OCI-LY3 (cell line): ENCODE measurements at regions not wholly inside any gene's neighbourhood (a gene's known extent, or its start where the extent isn't known, plus 50 kb on each side); places are given as distances from the start of the nearest gene placed in this dataset.

ENCODE experiments used
- H2AFZ ChIP-seq: fragments of 200-600, 300-600 bp; shearing (Covaris generic); 2 replicates; pipeline ENCODE4 v1.6.0; 2014; ENCODE audit warnings: antibody characterized with exemption, low read depth, low read length
- H3K27ac ChIP-seq: fragments of 200-600, 300-600 bp; sonication (generic); 2 replicates; pipeline ENCODE4 v1.5.1; 2014; ENCODE audit warnings: mild to moderate bottlenecking, low read length, moderate library complexity, mixed read lengths
- H3K27me3 ChIP-seq: fragments of 200-600, 300-600 bp; sonication (generic); 2 replicates; pipeline ENCODE4 v1.6.1; 2014; ENCODE audit warnings: low read depth, low read length, mixed read lengths
- H3K36me3 ChIP-seq: fragments of 200-600, 300-600 bp; sonication (generic); replicated peaks from 2 replicates; pipeline ENCODE3; 2014; ENCODE audit warnings: low read depth, low read length, mixed read lengths
- H3K4me1 ChIP-seq: fragments of 300-600, 200-600 bp; sonication (generic); 2 replicates; pipeline ENCODE4 v1.6.1; 2014; ENCODE audit warnings: low read length, mixed read lengths
- H3K4me2 ChIP-seq: fragments of 200-600, 300-600 bp; sonication (generic); 2 replicates; pipeline ENCODE4 v1.6.1; 2014; ENCODE audit warnings: low read length, mixed read lengths
- H3K4me3 ChIP-seq: fragments of 300-600, 200-600 bp; sonication (generic); 2 replicates; pipeline ENCODE4 v1.5.1; 2014; ENCODE audit warnings: antibody characterized with exemption, mild to moderate bottlenecking, low read length, moderate library complexity
- H3K79me2 ChIP-seq: fragments of 300-600, 200-600 bp; shearing (Covaris generic); 2 replicates; pipeline ENCODE4 v1.6.1; 2014; ENCODE audit warnings: mild to moderate bottlenecking, low read length, mixed read lengths
- H3K9ac ChIP-seq: fragments of 300-600, 200-600 bp; shearing (Covaris generic); 2 replicates; pipeline ENCODE4 v1.6.0; 2014; ENCODE audit warnings: mild to moderate bottlenecking, low read length, moderate library complexity
- H3K9me3 ChIP-seq: fragments of 200-600, 300-600 bp; shearing (Covaris generic); 2 replicates; pipeline ENCODE4 v1.6.1; 2014; ENCODE audit warnings: low read length, mixed read lengths; ENCODE audit not compliant: insufficient read depth
- H4K20me1 ChIP-seq: fragments of 200-600, 300-600 bp; sonication (generic); 2 replicates; pipeline ENCODE4 v1.6.1; 2016; ENCODE audit warnings: low read length, mixed read lengths; ENCODE audit not compliant: insufficient read depth
- EZH2phosphoT487 ChIP-seq: fragments of 200-600 bp; shearing (Covaris generic); IDR thresholded peaks from 2 replicates; pipeline ENCODE4 v1.6.1; 2018; ENCODE audit warnings: antibody characterized with exemption, mixed run types, low read depth
- TF ChIP-seq, protein P1 (sequence below): fragments of 200-600, 300-600 bp; sonication (generic); IDR thresholded peaks from 2 replicates; pipeline ENCODE4 v1.5.1; 2014; ENCODE audit warnings: antibody characterized with exemption, low read length, low read depth

DNA sequence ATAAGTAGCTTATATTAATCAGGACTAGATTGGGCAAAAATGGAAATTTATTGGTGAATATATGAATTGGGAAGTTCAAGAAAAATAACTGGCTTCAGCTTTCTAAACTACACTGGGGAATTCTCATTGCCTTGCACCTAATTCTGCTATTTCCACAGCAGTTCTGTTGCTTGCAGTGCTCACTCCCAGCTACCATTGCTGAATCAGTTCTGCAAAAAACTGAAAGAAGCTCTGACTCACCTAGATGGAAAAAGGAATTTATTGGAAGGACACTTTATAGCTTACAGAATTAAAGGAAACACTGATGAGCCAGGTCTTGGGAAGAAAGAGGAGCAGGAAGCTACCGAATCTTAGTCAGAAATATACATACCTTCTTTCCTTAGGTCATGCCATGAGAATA lies 60.3 kb upstream of the ACVR1 start:
- H3K27me3 ChIP-seq = no peaks in the 10 kb centered on the region
- no peaks in the 10 kb centered on the region for H3K79me2 ChIP-seq
- no peak overlapping the region for H3K4me3 ChIP-seq
- no peak for TF ChIP-seq EZH2phosphoT487
- TF ChIP-seq, protein P1, sequence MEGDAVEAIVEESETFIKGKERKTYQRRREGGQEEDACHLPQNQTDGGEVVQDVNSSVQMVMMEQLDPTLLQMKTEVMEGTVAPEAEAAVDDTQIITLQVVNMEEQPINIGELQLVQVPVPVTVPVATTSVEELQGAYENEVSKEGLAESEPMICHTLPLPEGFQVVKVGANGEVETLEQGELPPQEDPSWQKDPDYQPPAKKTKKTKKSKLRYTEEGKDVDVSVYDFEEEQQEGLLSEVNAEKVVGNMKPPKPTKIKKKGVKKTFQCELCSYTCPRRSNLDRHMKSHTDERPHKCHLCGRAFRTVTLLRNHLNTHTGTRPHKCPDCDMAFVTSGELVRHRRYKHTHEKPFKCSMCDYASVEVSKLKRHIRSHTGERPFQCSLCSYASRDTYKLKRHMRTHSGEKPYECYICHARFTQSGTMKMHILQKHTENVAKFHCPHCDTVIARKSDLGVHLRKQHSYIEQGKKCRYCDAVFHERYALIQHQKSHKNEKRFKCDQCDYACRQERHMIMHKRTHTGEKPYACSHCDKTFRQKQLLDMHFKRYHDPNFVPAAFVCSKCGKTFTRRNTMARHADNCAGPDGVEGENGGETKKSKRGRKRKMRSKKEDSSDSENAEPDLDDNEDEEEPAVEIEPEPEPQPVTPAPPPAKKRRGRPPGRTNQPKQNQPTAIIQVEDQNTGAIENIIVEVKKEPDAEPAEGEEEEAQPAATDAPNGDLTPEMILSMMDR = no peak
- no peak overlapping the region for H2AFZ ChIP-seq
- no peaks in the 10 kb centered on the region for H3K4me1 ChIP-seq
- H3K27ac ChIP-seq = no peak overlapping the region
- no peak overlapping the region for H3K9ac ChIP-seq
- H3K9me3 ChIP-seq = no peaks in the 10 kb centered on the region
- no peaks in the 10 kb centered on the region for H4K20me1 ChIP-seq
- no peak overlapping the region for H3K4me2 ChIP-seq
- H3K36me3 ChIP-seq = no peaks in the 10 kb centered on the region

- no peaks in the 10 kb centered on the region for H3K9me3 ChIP-seq
- no peak overlapping the region for H3K27ac ChIP-seq
- no peak overlapping the region for H2AFZ ChIP-seq
- H3K36me3 ChIP-seq = no peaks in the 10 kb centered on the region
- no peaks in the 10 kb centered on the region for H3K79me2 ChIP-seq
- H3K4me2 ChIP-seq = no peak overlapping the region
- H4K20me1 ChIP-seq = no peaks in the 10 kb centered on the region
- H3K9ac ChIP-seq = no peak overlapping the region
- no peak overlapping the region for H3K4me3 ChIP-seq
- TF ChIP-seq, protein P1 = no peak
- TF ChIP-seq EZH2phosphoT487 = no peak
- H3K27me3 ChIP-seq = no peaks in the 10 kb centered on the region
- H3K4me1 ChIP-seq = no peaks in the 10 kb centered on the region
Measured at GRCh38 chr2:157935378-157935906, 59.3 kb upstream of the ACVR1 start.

DNA sequence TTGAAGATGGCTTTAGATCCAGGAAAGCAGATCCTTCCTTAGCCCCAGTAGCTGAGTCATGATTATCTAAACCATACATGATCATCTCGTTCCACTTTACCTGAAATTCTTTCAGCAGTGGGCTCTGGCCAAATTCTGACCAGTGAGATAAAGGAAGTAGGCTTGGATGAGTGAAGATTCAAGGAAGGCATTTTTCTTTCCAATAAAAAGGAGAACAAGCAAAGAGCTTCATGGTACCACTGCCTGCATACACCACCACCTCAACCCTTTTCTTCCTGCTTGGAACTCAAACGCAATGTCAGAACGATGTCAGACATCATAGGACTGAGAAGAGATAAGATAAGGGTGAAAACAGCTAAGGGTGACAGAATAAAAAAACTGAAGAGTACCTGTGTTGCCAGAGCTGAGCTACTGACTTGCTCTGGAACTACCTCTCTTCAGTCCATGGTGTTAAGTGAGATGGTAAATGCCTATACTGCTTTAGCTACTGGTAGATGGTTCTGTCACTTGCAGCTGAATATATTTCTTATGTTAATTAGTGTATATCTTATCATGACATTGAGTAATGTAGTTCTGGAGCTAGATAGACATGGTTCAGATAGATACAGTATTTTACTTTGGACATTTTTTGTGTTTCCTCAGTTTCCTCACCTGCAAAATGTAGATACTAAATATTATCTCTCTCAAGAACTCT lies 58.7 kb upstream of the ACVR1 start:
- no peaks in the 10 kb centered on the region for H3K9me3 ChIP-seq
- no peaks in the 10 kb centered on the region for H4K20me1 ChIP-seq
- H3K4me2 ChIP-seq = no peak overlapping the region
- no peaks in the 10 kb centered on the region for H3K4me1 ChIP-seq
- H3K9ac ChIP-seq = no peak overlapping the region
- H2AFZ ChIP-seq = no peak overlapping the region
- H3K36me3 ChIP-seq = no peaks in the 10 kb centered on the region
- no peaks in the 10 kb centered on the region for H3K79me2 ChIP-seq
- no peak overlapping the region for H3K4me3 ChIP-seq
- H3K27ac ChIP-seq = no peak overlapping the region
- TF ChIP-seq, protein P1 = no peak
- no peak for TF ChIP-seq EZH2phosphoT487
- no peaks in the 10 kb centered on the region for H3K27me3 ChIP-seq

- no peaks in the 10 kb centered on the region for H3K36me3 ChIP-seq
- no peaks in the 10 kb centered on the region for H3K4me1 ChIP-seq
- no peak overlapping the region for H3K4me3 ChIP-seq
- no peaks in the 10 kb centered on the region for H3K9me3 ChIP-seq
- no peak overlapping the region for H3K9ac ChIP-seq
- no peaks in the 10 kb centered on the region for H3K27me3 ChIP-seq
- H3K4me2 ChIP-seq = no peak overlapping the region
- TF ChIP-seq, protein P1 = no peak
- no peak for TF ChIP-seq EZH2phosphoT487
- no peaks in the 10 kb centered on the region for H4K20me1 ChIP-seq
- no peak overlapping the region for H2AFZ ChIP-seq
- no peaks in the 10 kb centered on the region for H3K79me2 ChIP-seq
- H3K27ac ChIP-seq = no peak overlapping the region
Measured at GRCh38 chr2:157933160-157933920, 57.2 kb upstream of the ACVR1 start.
